WERI-Rb-1 (cell line): ENCODE measurements at regions not wholly inside any gene's neighbourhood (a gene's known extent, or its start where the extent isn't known, plus 50 kb on each side); places are given as distances from the start of the nearest gene placed in this dataset.

Experiments
- DNase-seq: peaks from one replicate; pipeline ENCODE4 v3.0.0-alpha.2; 2020
- H3K27ac ChIP-seq: fragments of 250-450 bp; sonication (Bioruptor Pico); 2 replicates; pipeline ENCODE4 v1.5.1; 2020; ENCODE audit warnings: mild to moderate bottlenecking, moderate library complexity
- H3K27me3 ChIP-seq: fragments of 250-450 bp; sonication (Bioruptor Pico); 2 replicates; pipeline ENCODE4 v1.5.1; 2021; ENCODE audit warnings: mild to moderate bottlenecking, low read depth, moderate library complexity; ENCODE audit not compliant: insufficient read depth, severe bottlenecking
- H3K36me3 ChIP-seq: fragments of 250-450 bp; sonication (Bioruptor Pico); 2 replicates; pipeline ENCODE4 v1.5.1; 2020; ENCODE audit warnings: mild to moderate bottlenecking, moderate library complexity
- H3K4me3 ChIP-seq: 2 replicates; pipeline ENCODE4 v1.5.1; 2011; ENCODE audit warnings: low read depth, mild to moderate bottlenecking, control low read depth, low read length
- H3K9me3 ChIP-seq: fragments of 250-450 bp; sonication (Bioruptor Pico); 2 replicates; pipeline ENCODE4 v1.5.1; 2021; ENCODE audit warnings: mild to moderate bottlenecking, moderate library complexity; ENCODE audit not compliant: severe bottlenecking
- CTCF ChIP-seq: IDR thresholded peaks from 2 replicates; pipeline ENCODE4 v1.5.1; 2011; ENCODE audit warnings: low read depth, mild to moderate bottlenecking, control low read depth, inconsistent platforms, low read length

GRCh38 chr3:151971814-151972579, 98.6 kb downstream of the SUCNR1 start:
- H3K36me3 ChIP-seq = no peaks in the 10 kb centered on the region
- H3K27ac ChIP-seq = no peak overlapping the region
- TF ChIP-seq CTCF = no peak
- H3K9me3 ChIP-seq = no peaks in the 10 kb centered on the region
- no peak for DNase-seq
- peaks cover 50% of the 10 kb centered on the region for H3K27me3 ChIP-seq
- no peak overlapping the region for H3K4me3 ChIP-seq

GRCh38 chr3:151974067-151974466, 100.6 kb downstream of the SUCNR1 start:
- H3K27ac ChIP-seq = no peak overlapping the region
- no peak overlapping the region for H3K4me3 ChIP-seq
- DNase-seq = peak; percentile 49
- TF ChIP-seq CTCF = no peak
- H3K36me3 ChIP-seq = no peaks in the 10 kb centered on the region
- peaks cover 59% of the 10 kb centered on the region for H3K27me3 ChIP-seq
- peaks cover 3% of the 10 kb centered on the region for H3K9me3 ChIP-seq

GRCh38 chr3:151976211-151977050, 103.0 kb downstream of the SUCNR1 start:
- no peak for DNase-seq
- Histone ChIP-seq H3K27me3 (peaks cover 56% of the 10 kb centered on the region), H3K4me3 (no peak overlapping the region), H3K9me3 (peaks cover 3% of the 10 kb centered on the region), H3K27ac (no peak overlapping the region), H3K36me3 (no peaks in the 10 kb centered on the region)
- no peak for TF ChIP-seq CTCF

GRCh38 chr3:151979906-151980305, 106.5 kb downstream of the SUCNR1 start:
- no peak overlapping the region for H3K4me3 ChIP-seq
- DNase-seq = no peak
- no peaks in the 10 kb centered on the region for H3K36me3 ChIP-seq
- H3K27ac ChIP-seq = no peak overlapping the region
- peaks cover 36% of the 10 kb centered on the region for H3K27me3 ChIP-seq
- peaks cover 3% of the 10 kb centered on the region for H3K9me3 ChIP-seq
- TF ChIP-seq CTCF = no peak

- Histone ChIP-seq H3K27ac (no peak overlapping the region), H3K36me3 (no peaks in the 10 kb centered on the region), H3K4me3 (no peak overlapping the region), H3K9me3 (no peaks in the 10 kb centered on the region), H3K27me3 (peaks cover 16% of the 10 kb centered on the region)
- no peak for DNase-seq
- TF ChIP-seq CTCF = no peak
These were observed 110.1 kb downstream of the SUCNR1 start for GRCh38 chr3:151983538-151983937.
